ENCODE measurements at regions not wholly inside any gene's neighbourhood (a gene's known extent, or its start where the extent isn't known, plus 50 kb on each side); places are given as distances from the start of the nearest gene placed in this dataset.

GRCh38 chr18:68623342-68623741, 91.6 kb downstream of the TMX3 start:
- H3K4me3 ChIP-seq (ENCODE audit: low read length): peak overlapping the region; percentile 2; the same call in 1 of the 2 replicates
- H3K4me2 ChIP-seq (ENCODE audit: low read length): peak overlapping the region; percentile 29
- no peak overlapping the region for H2AFZ ChIP-seq (ENCODE audit: low read depth, low read length)
- H3K27me3 ChIP-seq (ENCODE audit: low read depth, low read length): no peaks in the 10 kb centered on the region
- no peaks in the 10 kb centered on the region for H3K36me3 ChIP-seq (replicated peaks; ENCODE audit: low read depth, low read length)
- TF ChIP-seq EZH2phosphoT487 (IDR thresholded peaks at IDR 0.05; ENCODE audit: low read depth): no peak
- peak; percentile 98 for TF ChIP-seq CTCF (IDR thresholded peaks at IDR 0.05; ENCODE audit: low read depth, low read length)
- H3K9me3 ChIP-seq (ENCODE audit: insufficient read depth, low read length): no peaks in the 10 kb centered on the region
- no peaks in the 10 kb centered on the region for H3K4me1 ChIP-seq (ENCODE audit: low read length)
- H3K27ac ChIP-seq (ENCODE audit: low read length): no peak overlapping the region
- no peaks in the 10 kb centered on the region for H4K20me1 ChIP-seq (ENCODE audit: insufficient read depth, low read length)
- H3K79me2 ChIP-seq (ENCODE audit: low read length): no peaks in the 10 kb centered on the region
- H3K9ac ChIP-seq (ENCODE audit: low read length): no peak overlapping the region

GRCh38 chr18:68611311-68611710, 103.6 kb downstream of the TMX3 start:
- Histone ChIP-seq H3K79me2 (ENCODE audit: low read length) (no peaks in the 10 kb centered on the region), H3K4me2 (ENCODE audit: low read length) (no peak overlapping the region), H3K27ac (ENCODE audit: low read length) (no peak overlapping the region), H3K36me3 (replicated peaks; ENCODE audit: low read depth, low read length) (no peaks in the 10 kb centered on the region), H3K27me3 (ENCODE audit: low read depth, low read length) (no peaks in the 10 kb centered on the region), H3K4me1 (ENCODE audit: low read length) (no peaks in the 10 kb centered on the region), H2AFZ (ENCODE audit: low read depth, low read length) (no peak overlapping the region), H3K9ac (ENCODE audit: low read length) (no peak overlapping the region), H3K9me3 (ENCODE audit: insufficient read depth, low read length) (no peaks in the 10 kb centered on the region), H3K4me3 (ENCODE audit: low read length) (no peak overlapping the region), H4K20me1 (ENCODE audit: insufficient read depth, low read length) (no peaks in the 10 kb centered on the region)
- no peak for TF ChIP-seq EZH2phosphoT487 (IDR thresholded peaks at IDR 0.05; ENCODE audit: low read depth)
- TF ChIP-seq CTCF (IDR thresholded peaks at IDR 0.05; ENCODE audit: low read depth, low read length): no peak

GRCh38 chr18:68608851-68609490, 105.9 kb downstream of the TMX3 start:
- Histone ChIP-seq H4K20me1 (ENCODE audit: insufficient read depth, low read length) (no peaks in the 10 kb centered on the region), H3K79me2 (ENCODE audit: low read length) (no peaks in the 10 kb centered on the region), H3K4me2 (ENCODE audit: low read length) (no peak overlapping the region), H3K9ac (ENCODE audit: low read length) (no peak overlapping the region), H3K4me1 (ENCODE audit: low read length) (no peaks in the 10 kb centered on the region), H3K27me3 (ENCODE audit: low read depth, low read length) (no peaks in the 10 kb centered on the region), H3K36me3 (replicated peaks; ENCODE audit: low read depth, low read length) (no peaks in the 10 kb centered on the region), H3K4me3 (ENCODE audit: low read length) (no peak overlapping the region), H3K27ac (ENCODE audit: low read length) (no peak overlapping the region), H2AFZ (ENCODE audit: low read depth, low read length) (no peak overlapping the region), H3K9me3 (ENCODE audit: insufficient read depth, low read length) (no peaks in the 10 kb centered on the region)
- TF ChIP-seq CTCF (IDR thresholded peaks at IDR 0.05; ENCODE audit: low read depth, low read length) (no peak), EZH2phosphoT487 (IDR thresholded peaks at IDR 0.05; ENCODE audit: low read depth) (no peak)

- Histone ChIP-seq H3K36me3 (replicated peaks; ENCODE audit: low read depth, low read length) (no peaks in the 10 kb centered on the region), H3K27me3 (ENCODE audit: low read depth, low read length) (no peaks in the 10 kb centered on the region)
- TF ChIP-seq CTCF (IDR thresholded peaks at IDR 0.05; ENCODE audit: low read depth, low read length): no peak
- no peak for TF ChIP-seq EZH2phosphoT487 (IDR thresholded peaks at IDR 0.05; ENCODE audit: low read depth)
Observed at GRCh38 chr18:68607852-68608251, 107.1 kb downstream of the TMX3 start.

More at GRCh38 chr18:68607852-68608251, 107.1 kb downstream of the TMX3 start:
- Histone ChIP-seq H3K9ac (ENCODE audit: low read length) (no peak overlapping the region), H3K4me3 (ENCODE audit: low read length) (no peak overlapping the region), H3K4me2 (ENCODE audit: low read length) (no peak overlapping the region), H2AFZ (ENCODE audit: low read depth, low read length) (no peak overlapping the region), H3K79me2 (ENCODE audit: low read length) (no peaks in the 10 kb centered on the region), H3K9me3 (ENCODE audit: insufficient read depth, low read length) (no peaks in the 10 kb centered on the region), H3K27ac (ENCODE audit: low read length) (no peak overlapping the region), H4K20me1 (ENCODE audit: insufficient read depth, low read length) (no peaks in the 10 kb centered on the region), H3K4me1 (ENCODE audit: low read length) (no peaks in the 10 kb centered on the region)

All from OCI-LY3 (cell line).